ENCODE measurements at regions not wholly inside any gene's neighbourhood (a gene's known extent, or its start where the extent isn't known, plus 50 kb on each side); places are given as distances from the start of the nearest gene placed in this dataset.

DNA sequence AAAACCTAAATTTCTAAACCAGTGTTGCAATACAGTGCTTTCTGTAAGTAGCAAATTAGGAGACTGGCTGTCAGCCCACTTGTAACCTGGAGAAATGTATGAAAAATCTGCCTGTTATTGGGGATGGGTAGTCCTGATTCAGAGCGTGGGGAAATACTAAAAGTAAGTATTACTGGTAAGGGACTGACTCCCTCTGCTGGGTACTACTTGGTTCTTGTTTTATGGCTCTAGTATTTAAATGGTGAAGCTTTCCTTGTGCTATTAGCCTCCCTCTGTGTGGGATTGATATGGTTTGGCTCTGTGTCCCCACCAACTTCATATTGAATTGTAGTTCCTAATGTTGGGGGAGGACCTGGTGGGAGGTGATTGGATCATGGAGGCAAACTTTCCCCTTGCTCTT lies 886.1 kb downstream of the SORCS1 start:
- Mint-ChIP-seq H3K9me3 (peaks cover 7% of the 10 kb centered on the region), H3K36me3 (0 out of 2 replicates have a peak, but pooled peaks cover 5% of the 10 kb centered on the region), H3K4me3 (no peak overlapping the region), H3K27ac (no peak overlapping the region), H3K4me1 (no peaks in the 10 kb centered on the region), H3K27me3 (ENCODE audit: low read depth) (no peaks in the 10 kb centered on the region)
- ChIA-PET POLR2A (interaction anchor here (1.3 kb wide), 1 partner anchor 10 kb away, joined by 3 read pairs; no protein-coding TSS in a partner anchor), CTCF (interaction anchor here (0.6 to 0.9 kb wide), 3 partner anchors 11 to 1714 kb away, joined by 3 to 5 read pairs (median 3); no protein-coding TSS in a partner anchor)
- DNase-seq (ENCODE audit: low spot score) = no peak
- ATAC-seq = peak; percentile 90
- TF ChIP-seq FOXP1 (CRISPR knock-in tag; IDR thresholded peaks at IDR 0.05; ENCODE audit: borderline replicate concordance) (no peak), FOXK1 (CRISPR knock-in tag; IDR thresholded peaks at IDR 0.05) (no peak), SMAD4 (CRISPR knock-in tag; IDR thresholded peaks at IDR 0.05) (no peak), ZNF423 (CRISPR knock-in tag; IDR thresholded peaks at IDR 0.05) (no peak), JAZF1 (CRISPR knock-in tag; IDR thresholded peaks at IDR 0.05) (no peak), CREB1 (CRISPR knock-in tag; IDR thresholded peaks at IDR 0.05) (no peak), RORB (CRISPR knock-in tag; IDR thresholded peaks at IDR 0.05) (no peak), ESRRA (CRISPR knock-in tag; IDR thresholded peaks at IDR 0.05; ENCODE audit: borderline replicate concordance) (no peak)
- TF ChIP-seq, protein P1, sequence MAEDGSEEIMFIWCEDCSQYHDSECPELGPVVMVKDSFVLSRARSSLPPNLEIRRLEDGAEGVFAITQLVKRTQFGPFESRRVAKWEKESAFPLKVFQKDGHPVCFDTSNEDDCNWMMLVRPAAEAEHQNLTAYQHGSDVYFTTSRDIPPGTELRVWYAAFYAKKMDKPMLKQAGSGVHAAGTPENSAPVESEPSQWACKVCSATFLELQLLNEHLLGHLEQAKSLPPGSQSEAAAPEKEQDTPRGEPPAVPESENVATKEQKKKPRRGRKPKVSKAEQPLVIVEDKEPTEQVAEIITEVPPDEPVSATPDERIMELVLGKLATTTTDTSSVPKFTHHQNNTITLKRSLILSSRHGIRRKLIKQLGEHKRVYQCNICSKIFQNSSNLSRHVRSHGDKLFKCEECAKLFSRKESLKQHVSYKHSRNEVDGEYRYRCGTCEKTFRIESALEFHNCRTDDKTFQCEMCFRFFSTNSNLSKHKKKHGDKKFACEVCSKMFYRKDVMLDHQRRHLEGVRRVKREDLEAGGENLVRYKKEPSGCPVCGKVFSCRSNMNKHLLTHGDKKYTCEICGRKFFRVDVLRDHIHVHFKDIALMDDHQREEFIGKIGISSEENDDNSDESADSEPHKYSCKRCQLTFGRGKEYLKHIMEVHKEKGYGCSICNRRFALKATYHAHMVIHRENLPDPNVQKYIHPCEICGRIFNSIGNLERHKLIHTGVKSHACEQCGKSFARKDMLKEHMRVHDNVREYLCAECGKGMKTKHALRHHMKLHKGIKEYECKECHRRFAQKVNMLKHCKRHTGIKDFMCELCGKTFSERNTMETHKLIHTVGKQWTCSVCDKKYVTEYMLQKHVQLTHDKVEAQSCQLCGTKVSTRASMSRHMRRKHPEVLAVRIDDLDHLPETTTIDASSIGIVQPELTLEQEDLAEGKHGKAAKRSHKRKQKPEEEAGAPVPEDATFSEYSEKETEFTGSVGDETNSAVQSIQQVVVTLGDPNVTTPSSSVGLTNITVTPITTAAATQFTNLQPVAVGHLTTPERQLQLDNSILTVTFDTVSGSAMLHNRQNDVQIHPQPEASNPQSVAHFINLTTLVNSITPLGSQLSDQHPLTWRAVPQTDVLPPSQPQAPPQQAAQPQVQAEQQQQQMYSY (CRISPR knock-in tag; IDR thresholded peaks at IDR 0.05) = no peak
- TF ChIP-seq, protein P2, sequence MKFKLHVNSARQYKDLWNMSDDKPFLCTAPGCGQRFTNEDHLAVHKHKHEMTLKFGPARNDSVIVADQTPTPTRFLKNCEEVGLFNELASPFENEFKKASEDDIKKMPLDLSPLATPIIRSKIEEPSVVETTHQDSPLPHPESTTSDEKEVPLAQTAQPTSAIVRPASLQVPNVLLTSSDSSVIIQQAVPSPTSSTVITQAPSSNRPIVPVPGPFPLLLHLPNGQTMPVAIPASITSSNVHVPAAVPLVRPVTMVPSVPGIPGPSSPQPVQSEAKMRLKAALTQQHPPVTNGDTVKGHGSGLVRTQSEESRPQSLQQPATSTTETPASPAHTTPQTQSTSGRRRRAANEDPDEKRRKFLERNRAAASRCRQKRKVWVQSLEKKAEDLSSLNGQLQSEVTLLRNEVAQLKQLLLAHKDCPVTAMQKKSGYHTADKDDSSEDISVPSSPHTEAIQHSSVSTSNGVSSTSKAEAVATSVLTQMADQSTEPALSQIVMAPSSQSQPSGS (CRISPR knock-in tag; IDR thresholded peaks at IDR 0.05; ENCODE audit: borderline replicate concordance, low read depth) = no peak
- TF ChIP-seq, protein P3, sequence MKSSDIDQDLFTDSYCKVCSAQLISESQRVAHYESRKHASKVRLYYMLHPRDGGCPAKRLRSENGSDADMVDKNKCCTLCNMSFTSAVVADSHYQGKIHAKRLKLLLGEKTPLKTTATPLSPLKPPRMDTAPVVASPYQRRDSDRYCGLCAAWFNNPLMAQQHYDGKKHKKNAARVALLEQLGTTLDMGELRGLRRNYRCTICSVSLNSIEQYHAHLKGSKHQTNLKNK (CRISPR knock-in tag; IDR thresholded peaks at IDR 0.05) = no peak
- TF ChIP-seq, protein P4, sequence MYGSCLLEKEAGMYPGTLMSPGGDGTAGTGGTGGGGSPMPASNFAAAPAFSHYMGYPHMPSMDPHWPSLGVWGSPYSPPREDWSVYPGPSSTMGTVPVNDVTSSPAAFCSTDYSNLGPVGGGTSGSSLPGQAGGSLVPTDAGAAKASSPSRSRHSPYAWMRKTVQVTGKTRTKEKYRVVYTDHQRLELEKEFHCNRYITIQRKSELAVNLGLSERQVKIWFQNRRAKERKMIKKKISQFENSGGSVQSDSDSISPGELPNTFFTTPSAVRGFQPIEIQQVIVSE (CRISPR knock-in tag; IDR thresholded peaks at IDR 0.05; ENCODE audit: borderline replicate concordance) = no peak
- TF ChIP-seq, protein P5, sequence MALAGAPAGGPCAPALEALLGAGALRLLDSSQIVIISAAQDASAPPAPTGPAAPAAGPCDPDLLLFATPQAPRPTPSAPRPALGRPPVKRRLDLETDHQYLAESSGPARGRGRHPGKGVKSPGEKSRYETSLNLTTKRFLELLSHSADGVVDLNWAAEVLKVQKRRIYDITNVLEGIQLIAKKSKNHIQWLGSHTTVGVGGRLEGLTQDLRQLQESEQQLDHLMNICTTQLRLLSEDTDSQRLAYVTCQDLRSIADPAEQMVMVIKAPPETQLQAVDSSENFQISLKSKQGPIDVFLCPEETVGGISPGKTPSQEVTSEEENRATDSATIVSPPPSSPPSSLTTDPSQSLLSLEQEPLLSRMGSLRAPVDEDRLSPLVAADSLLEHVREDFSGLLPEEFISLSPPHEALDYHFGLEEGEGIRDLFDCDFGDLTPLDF (CRISPR knock-in tag; IDR thresholded peaks at IDR 0.05) = no peak

DNA sequence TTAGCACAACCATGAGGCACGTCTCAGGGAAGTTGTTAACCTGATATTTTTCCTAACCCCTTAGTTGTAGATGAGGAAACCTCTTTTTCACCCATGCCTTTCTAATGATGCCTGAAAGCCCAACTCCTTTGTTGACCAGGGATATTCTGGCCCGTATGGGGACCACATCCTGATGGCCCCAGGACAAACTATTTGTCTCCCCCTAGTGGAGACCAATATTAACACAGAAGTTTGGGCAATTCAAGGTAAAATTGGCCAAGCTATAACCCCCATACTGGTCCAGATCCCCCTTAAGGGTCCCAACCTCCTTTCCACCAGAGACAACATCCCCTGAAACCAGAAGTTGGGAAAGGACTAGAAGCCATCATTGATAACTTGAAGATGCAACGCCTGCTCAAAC lies 893.3 kb downstream of the SORCS1 start:
- ATAC-seq (no peak), DNase-seq (ENCODE audit: low spot score) (no peak)
- Mint-ChIP-seq H3K27me3 (ENCODE audit: low read depth) (no peaks in the 10 kb centered on the region), H3K4me3 (no peak overlapping the region), H3K27ac (no peak overlapping the region), H3K36me3 (no peaks in the 10 kb centered on the region), H3K4me1 (no peaks in the 10 kb centered on the region), H3K9me3 (peaks cover 12% of the 10 kb centered on the region)
- POLR2A ChIA-PET = no interaction called here
- CTCF ChIA-PET = no interaction called here
- TF ChIP-seq, protein P6, sequence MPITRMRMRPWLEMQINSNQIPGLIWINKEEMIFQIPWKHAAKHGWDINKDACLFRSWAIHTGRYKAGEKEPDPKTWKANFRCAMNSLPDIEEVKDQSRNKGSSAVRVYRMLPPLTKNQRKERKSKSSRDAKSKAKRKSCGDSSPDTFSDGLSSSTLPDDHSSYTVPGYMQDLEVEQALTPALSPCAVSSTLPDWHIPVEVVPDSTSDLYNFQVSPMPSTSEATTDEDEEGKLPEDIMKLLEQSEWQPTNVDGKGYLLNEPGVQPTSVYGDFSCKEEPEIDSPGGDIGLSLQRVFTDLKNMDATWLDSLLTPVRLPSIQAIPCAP (CRISPR knock-in tag; IDR thresholded peaks at IDR 0.05) = no peak

DNA sequence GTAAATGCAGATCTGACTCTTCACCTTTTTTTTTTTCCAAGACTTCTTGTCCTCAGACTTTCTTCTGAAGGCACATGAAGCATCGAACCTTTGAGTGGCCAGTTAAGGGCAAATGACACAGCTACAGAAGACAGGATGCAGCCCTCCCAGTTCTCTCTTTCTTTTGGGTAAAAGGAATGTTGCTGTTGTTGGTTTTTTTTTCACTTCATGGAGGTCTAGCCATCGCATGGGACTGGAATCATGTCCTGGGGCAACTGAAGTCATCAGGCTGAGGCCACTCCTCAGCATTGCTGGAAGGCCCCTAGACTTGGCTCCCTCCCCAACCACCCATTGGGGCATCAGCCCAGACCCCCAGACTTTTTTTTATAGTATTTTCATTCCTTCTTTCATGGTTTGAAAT lies 896.5 kb downstream of the SORCS1 start:
- peaks cover 12% of the 10 kb centered on the region for H3K9me3 Mint-ChIP-seq
- POLR2A ChIA-PET = interaction anchor here (1.1 kb wide), 1 partner anchor 10 kb away, joined by 3 read pairs; no protein-coding TSS in a partner anchor
- DNase-seq (ENCODE audit: low spot score) = no peak
- H3K27me3 Mint-ChIP-seq (ENCODE audit: low read depth) = no peaks in the 10 kb centered on the region
- H3K4me3 Mint-ChIP-seq = no peak overlapping the region
- peaks cover 10% of the 10 kb centered on the region; the same call in 1 of the 2 replicates for H3K4me1 Mint-ChIP-seq
- CTCF ChIA-PET = interaction anchor here (1.1 kb wide), 1 partner anchor 11 kb away, joined by 3 read pairs; no protein-coding TSS in a partner anchor
- no peaks in the 10 kb centered on the region for H3K36me3 Mint-ChIP-seq
- ATAC-seq = no peak
- H3K27ac Mint-ChIP-seq = no peak overlapping the region
- no peak for TF ChIP-seq MXD4 (CRISPR knock-in tag; IDR thresholded peaks at IDR 0.05; ENCODE audit: borderline replicate concordance)
- TF ChIP-seq, protein P2 (CRISPR knock-in tag; IDR thresholded peaks at IDR 0.05; ENCODE audit: borderline replicate concordance, low read depth) = no peak
- TF ChIP-seq, protein P7, sequence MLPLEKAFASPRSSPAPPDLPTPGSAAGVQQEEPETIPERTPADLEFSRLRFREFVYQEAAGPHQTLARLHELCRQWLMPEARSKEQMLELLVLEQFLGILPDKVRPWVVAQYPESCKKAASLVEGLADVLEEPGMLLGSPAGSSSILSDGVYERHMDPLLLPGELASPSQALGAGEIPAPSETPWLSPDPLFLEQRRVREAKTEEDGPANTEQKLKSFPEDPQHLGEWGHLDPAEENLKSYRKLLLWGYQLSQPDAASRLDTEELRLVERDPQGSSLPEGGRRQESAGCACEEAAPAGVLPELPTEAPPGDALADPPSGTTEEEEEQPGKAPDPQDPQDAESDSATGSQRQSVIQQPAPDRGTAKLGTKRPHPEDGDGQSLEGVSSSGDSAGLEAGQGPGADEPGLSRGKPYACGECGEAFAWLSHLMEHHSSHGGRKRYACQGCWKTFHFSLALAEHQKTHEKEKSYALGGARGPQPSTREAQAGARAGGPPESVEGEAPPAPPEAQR (CRISPR knock-in tag; IDR thresholded peaks at IDR 0.05) = no peak
- TF ChIP-seq FOXK1 (CRISPR knock-in tag; IDR thresholded peaks at IDR 0.05) = no peak
- no peak for TF ChIP-seq NR1H2 (CRISPR knock-in tag; IDR thresholded peaks at IDR 0.05)
- TF ChIP-seq IRF2 (CRISPR knock-in tag; IDR thresholded peaks at IDR 0.05; ENCODE audit: borderline replicate concordance, low read depth) = no peak
- TF ChIP-seq FOXP1 (CRISPR knock-in tag; IDR thresholded peaks at IDR 0.05; ENCODE audit: borderline replicate concordance) = no peak
- no peak for TF ChIP-seq SP1 (CRISPR knock-in tag; conservative IDR thresholded peaks at IDR 0.05)
